IMR-90 (cell line): ENCODE measurements at regions not wholly inside any gene's neighbourhood (a gene's known extent, or its start where the extent isn't known, plus 50 kb on each side); places are given as distances from the start of the nearest gene placed in this dataset.

ENCODE experiments used
- BHLHE40 ChIP-seq: fragments of 150-350 bp; IDR thresholded peaks from 2 replicates; pipeline ENCODE4 v1.6.1; 2016; ENCODE audit warnings: mild to moderate bottlenecking, low read depth, low read length
- POLR2A ChIP-seq: IDR thresholded peaks from 2 replicates; pipeline ENCODE4 v1.6.1; 2012; ENCODE audit warnings: mild to moderate bottlenecking, low read depth, low read length
- RAD21 ChIP-seq: IDR thresholded peaks from 2 replicates; pipeline ENCODE4 v1.6.1; 2012; ENCODE audit warnings: low read length, improper control_type of control experiment
- USF2 ChIP-seq: fragments of 150-350 bp; IDR thresholded peaks from 2 replicates; pipeline ENCODE4 v1.6.1; 2017; ENCODE audit warnings: mild to moderate bottlenecking, antibody characterized with exemption, low read length, low read depth
- TF ChIP-seq, protein P1 (sequence below): conservative IDR thresholded peaks from 2 replicates; pipeline ENCODE4 v1.5.1; 2012; ENCODE audit warnings: mild to moderate bottlenecking, low read depth, low read length, improper control_type of control experiment

GRCh38 chr2:151009437-151010175 lies 252.1 kb downstream of the RBM43 start:
- TF ChIP-seq, protein P1, sequence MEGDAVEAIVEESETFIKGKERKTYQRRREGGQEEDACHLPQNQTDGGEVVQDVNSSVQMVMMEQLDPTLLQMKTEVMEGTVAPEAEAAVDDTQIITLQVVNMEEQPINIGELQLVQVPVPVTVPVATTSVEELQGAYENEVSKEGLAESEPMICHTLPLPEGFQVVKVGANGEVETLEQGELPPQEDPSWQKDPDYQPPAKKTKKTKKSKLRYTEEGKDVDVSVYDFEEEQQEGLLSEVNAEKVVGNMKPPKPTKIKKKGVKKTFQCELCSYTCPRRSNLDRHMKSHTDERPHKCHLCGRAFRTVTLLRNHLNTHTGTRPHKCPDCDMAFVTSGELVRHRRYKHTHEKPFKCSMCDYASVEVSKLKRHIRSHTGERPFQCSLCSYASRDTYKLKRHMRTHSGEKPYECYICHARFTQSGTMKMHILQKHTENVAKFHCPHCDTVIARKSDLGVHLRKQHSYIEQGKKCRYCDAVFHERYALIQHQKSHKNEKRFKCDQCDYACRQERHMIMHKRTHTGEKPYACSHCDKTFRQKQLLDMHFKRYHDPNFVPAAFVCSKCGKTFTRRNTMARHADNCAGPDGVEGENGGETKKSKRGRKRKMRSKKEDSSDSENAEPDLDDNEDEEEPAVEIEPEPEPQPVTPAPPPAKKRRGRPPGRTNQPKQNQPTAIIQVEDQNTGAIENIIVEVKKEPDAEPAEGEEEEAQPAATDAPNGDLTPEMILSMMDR, result no peak
- TF ChIP-seq BHLHE40, result no peak
- TF ChIP-seq RAD21, result no peak
- TF ChIP-seq POLR2A, result no peak
- TF ChIP-seq USF2, result no peak
